GM21526 (cell line): ENCODE measurements at regions not wholly inside any gene's neighbourhood (a gene's known extent, or its start where the extent isn't known, plus 50 kb on each side); places are given as distances from the start of the nearest gene placed in this dataset.
"Not testable (repeated sequence)": the region's sequence is repeated elsewhere in the genome, so short reads cannot be mapped to it uniquely, and the experiment has no call there.

Source experiments
- ATAC-seq: cut with Tn5 transposase; IDR thresholded peaks from one replicate; pipeline ENCODE4 v1.9.1; 2021; ENCODE audit warnings: moderate library complexity; ENCODE audit not compliant: unreplicated experiment, low FRiP score

GRCh38 chr5:103910786-103911185, 348.2 kb upstream of the NUDT12 start:
- ATAC-seq = no peak

GRCh38 chr5:103910011-103910410, 347.4 kb upstream of the NUDT12 start:
- no peak for ATAC-seq

GRCh38 chr5:103909391-103909790, 346.8 kb upstream of the NUDT12 start:
- no peak for ATAC-seq

DNA sequence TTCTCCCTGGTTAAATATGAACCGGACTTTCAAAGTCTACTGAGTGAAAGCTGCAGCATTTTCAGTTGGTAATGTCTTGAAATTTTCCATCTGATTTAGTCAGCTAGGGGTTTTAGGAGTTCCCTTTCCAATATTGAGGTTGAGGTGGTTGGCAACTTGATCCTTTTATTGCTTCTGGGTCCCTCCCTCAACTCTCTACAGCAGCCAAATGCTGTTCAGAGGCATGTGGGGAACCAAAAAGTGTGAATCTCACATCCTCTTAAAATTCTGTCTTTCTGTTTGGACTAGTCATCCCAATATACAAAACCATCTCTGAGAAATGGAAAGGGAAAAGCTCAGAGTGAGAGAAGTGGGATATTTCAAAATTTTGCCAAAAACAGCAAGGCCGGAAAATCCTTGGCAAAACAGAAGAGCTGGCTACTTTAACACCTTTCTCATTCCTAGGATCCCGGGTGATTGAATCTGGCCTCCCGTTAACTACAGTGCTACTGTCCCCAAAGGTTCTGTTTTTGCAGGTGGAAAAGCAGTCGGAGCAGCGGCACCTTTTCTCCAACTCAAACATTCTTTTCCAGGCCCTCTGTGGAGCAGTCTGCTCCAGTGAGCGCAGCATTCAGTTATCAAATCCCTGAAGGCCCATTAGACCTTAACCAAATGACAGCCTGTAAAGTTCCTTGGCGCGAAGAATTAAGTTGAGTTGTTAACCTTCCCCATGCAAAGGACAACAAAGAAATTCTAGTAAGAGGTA, 345.9 kb upstream of the NUDT12 start:
- ATAC-seq = no peak

GRCh38 chr5:103907001-103907400, 344.4 kb upstream of the NUDT12 start:
- ATAC-seq = no peak

GRCh38 chr5:103904651-103905050, 342.1 kb upstream of the NUDT12 start:
- no peak for ATAC-seq

DNA sequence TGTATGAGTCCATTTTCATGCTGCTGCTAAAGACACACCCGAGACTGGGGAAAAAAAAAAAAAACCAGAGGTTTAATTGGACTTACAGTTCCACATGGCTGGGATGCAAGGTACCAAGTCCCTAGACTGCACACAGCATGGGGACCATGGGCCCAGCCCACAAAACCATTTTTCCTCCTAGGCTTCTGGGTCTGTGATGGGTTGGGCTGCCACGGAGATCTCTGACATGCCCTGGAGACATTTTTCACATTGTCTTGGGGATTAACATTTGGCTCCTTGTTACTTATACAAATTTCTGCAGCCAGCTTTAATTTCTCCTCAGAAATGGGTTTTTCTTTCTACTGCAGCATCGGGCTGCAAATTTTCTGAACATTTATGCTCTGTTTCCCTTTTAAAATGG, 340.3 kb upstream of the NUDT12 start:
- ATAC-seq = no peak

DNA sequence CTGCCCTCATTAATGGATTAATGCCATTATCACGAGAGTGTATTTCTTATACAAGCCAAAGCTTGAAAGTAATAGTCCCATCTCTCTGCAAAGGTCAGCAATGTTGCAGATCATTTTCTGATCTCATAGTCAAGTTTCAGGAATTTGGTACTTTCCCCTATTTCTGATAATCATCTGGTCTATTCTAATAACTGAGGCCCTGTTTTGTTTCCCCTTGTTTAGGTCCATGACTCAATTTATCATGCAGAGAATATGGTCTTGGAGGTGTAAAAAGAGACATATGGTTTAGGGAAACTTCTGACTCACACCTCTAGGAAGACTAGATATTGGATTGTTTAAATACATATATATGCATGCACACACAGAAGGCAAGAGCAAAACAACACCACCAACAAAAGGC, 339.3 kb upstream of the NUDT12 start:
- ATAC-seq = no peak

DNA sequence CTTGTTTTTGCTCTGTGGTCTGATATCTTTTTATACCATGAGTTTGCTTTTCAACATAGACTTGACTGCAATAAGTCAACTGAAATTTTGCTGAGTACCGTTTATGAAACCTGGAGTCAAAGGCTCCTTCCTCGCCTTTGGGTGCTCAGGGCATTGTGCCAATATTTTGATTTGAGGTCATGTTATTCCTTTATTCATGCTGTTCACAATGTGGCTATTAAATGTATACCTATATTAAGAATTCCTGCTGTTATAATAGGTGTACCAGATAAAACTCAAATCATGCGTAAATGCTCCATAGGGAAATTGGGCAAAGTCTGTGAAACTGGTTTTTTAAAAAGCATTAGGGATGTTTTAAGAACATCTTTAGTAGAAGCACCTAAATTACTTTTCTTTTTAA, 334.0 kb upstream of the NUDT12 start:
- no peak for ATAC-seq

DNA sequence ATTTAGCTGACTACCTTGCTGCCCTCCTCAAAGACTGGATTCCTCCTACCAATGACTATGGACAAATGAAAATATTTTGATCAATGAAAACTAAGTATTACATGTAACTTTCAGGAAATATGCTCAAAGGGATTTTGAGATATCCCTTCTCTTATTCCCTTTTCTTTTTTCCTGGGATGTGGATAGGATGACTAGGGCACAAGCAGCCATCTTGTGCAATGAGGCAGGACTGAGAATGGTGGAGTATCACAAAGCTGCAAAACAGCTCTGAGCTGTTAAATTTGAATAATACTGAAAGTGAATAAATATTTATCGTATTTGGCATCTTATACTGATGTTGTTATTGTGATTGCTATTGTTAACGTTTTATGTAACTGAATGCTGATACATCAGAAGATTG, 333.1 kb upstream of the NUDT12 start:
- no peak for ATAC-seq

GRCh38 chr5:103894882-103895281, 332.3 kb upstream of the NUDT12 start:
- no peak for ATAC-seq

- no peak for ATAC-seq
These were observed 328.6 kb upstream of the NUDT12 start for GRCh38 chr5:103891151-103891550.

DNA sequence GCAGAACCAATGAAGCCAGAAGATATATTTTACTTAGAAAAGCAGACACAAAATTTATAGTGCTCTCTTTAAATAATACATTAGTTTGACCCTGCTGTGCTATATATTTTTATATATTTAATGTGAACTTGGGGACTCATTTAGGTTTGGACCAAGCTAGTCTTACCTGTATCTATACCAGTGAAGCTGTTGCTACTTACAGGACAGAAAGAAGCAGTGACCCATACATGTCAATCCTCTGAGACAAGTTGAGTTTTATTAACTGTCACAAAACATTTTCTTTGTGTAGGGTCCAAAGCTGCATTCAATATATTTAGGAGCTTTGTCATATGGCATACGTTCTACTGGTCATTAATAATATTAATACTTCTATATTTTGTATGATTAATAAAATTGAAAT, 327.7 kb upstream of the NUDT12 start:
- no peak for ATAC-seq

GRCh38 chr5:103889500-103890209, 327.1 kb upstream of the NUDT12 start:
- ATAC-seq = no peak

- ATAC-seq = no peak
These were observed 324.2 kb upstream of the NUDT12 start for GRCh38 chr5:103886826-103887225.

- no peak for ATAC-seq
These were observed 320.6 kb upstream of the NUDT12 start for GRCh38 chr5:103883143-103883542.

GRCh38 chr5:103881560-103881959, 319.0 kb upstream of the NUDT12 start:
- no peak for ATAC-seq

- no peak for ATAC-seq
These were observed 305.4 kb upstream of the NUDT12 start for GRCh38 chr5:103867857-103868598.

DNA sequence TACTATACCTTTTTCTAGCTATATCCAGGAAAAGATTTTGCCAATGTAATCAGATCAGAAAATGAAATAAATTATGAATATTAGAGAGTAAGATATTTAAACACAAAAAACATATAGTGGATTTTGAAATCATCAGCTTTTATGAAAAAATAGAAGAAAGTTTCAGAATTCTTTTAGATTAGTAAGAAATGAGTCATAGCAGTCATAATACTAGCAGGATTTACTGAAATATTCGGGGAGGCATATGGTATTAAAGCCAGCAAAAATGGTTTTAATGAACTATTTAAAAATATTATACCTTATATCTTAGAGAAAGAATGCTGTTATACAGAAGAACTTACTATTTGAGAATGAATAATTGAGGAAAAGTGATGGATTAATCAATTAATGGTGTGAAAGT, 303.6 kb upstream of the NUDT12 start:
- no peak for ATAC-seq

DNA sequence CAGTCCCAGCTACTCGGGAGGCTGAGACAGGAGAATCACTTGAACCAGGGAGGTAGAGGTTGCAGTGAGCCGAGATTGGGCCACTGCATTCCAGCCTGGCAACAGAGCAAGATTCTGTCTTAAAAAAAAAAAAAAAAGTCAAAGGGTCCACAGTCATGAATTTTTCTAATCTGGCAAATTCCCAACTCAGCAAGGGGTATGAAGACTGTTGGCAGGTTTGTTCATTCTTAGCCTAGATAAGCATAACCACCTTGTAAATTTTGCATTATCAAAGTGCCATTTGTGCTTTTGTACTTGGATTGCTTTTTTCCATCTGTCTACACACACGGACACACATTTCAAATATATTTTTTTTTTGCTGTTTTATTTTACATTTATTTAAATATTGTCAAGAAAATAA, 299.8 kb upstream of the NUDT12 start:
- no peak for ATAC-seq

DNA sequence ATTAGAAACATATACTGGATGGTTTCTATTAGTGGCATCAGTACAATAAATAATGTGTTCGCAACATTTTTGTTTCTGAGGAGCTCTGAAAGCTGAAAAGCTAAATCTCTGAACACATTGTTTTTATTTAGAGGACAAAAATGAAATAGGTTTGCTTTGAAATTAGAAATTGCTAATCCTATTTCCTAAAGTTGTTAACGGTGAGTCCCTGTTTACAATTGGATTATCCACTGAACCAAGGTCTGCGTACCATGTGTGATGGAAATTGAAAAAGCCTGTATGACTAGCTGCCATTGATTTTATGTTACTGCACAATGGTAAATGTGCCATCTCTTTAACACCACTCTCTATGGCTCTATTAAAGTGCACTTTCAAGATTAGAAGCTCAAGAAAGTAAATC, 297.7 kb upstream of the NUDT12 start:
- ATAC-seq = no peak

DNA sequence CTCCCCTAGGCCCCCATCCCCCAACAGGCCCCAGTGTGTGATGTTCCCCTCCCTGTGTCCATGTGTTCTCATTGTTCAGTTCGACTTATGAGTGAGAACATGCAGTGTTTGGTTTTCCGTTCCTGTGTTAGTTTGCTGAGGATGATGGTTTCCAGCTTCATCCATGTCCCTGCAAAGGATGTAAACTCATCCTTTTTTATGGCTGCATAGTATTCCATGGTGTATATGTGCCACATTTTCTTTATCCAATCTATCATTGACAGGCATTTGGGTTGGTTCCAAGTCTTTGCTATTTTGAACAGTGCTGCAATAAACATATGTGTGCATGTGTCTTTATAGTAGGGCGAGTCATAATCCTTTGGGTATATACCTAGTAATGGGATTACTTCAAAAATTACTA, 295.8 kb upstream of the NUDT12 start:
- not testable (repeated sequence) for ATAC-seq
